ENCODE measurements at regions not wholly inside any gene's neighbourhood (a gene's known extent, or its start where the extent isn't known, plus 50 kb on each side); places are given as distances from the start of the nearest gene placed in this dataset.
"Not testable (repeated sequence)": the region's sequence is repeated elsewhere in the genome, so short reads cannot be mapped to it uniquely, and the experiment has no call there.

DNA sequence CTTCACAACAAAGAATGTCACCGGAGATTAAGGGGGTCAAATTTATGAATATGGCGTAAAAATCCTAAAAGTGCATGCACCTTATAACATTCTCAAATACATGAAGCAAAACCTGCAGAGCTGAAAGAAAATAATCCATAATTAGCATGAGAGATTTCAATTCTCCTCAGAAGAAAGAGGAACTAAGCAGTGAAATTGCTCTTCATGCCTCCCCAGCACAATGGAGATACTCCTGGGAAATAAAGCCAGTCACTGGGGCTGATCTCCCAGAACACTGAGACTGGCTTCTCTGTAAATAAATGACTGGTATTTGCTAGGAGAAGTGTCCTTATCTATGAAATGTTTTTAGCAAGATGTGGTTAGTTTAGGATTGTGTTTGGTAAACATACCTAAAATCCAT lies 68.1 kb downstream of the GOLGA6L6 start:
- DNase-seq (ENCODE audit: low read depth in 1 of 2, low spot score in 1 of 2); in situ Hi-C loops (cut with HindIII; ENCODE audit: low pct_unique_long_range_greater_than_20kb, low sequenced_read_pairs): not testable (repeated sequence)

DNA sequence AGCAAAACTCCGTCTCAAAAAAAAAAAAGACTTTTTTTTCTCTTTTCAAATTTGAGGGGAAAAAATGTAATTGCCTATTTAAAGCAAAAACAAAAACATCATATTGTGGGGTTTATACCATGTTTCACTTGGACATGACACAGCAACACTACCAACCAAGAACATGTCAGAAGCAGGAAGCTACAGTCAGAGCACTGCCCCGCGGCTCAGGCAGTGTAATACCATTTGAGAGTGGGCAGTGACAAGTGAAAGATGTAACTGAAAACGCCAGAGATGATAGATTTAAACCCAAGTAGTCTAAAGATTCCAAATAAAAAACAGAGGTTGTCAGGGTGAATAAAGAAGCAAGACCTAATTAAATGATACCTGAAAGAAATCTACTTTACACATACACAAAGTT lies 68.6 kb downstream of the GOLGA6L6 start:
- in situ Hi-C loops (cut with HindIII; ENCODE audit: low pct_unique_long_range_greater_than_20kb, low sequenced_read_pairs); DNase-seq (ENCODE audit: low read depth in 1 of 2, low spot score in 1 of 2): not testable (repeated sequence)

- DNase-seq (ENCODE audit: low read depth in 1 of 2, low spot score in 1 of 2); in situ Hi-C loops (cut with HindIII; ENCODE audit: low pct_unique_long_range_greater_than_20kb, low sequenced_read_pairs): not testable (repeated sequence)
These were observed 70.8 kb downstream of the GOLGA6L6 start for GRCh38 chr15:20470810-20471209.

- DNase-seq (ENCODE audit: low read depth in 1 of 2, low spot score in 1 of 2); in situ Hi-C loops (cut with HindIII; ENCODE audit: low pct_unique_long_range_greater_than_20kb, low sequenced_read_pairs): not testable (repeated sequence)
These were observed 100.5 kb downstream of the GOLGA6L6 start for GRCh38 chr15:20441138-20441537.

DNA sequence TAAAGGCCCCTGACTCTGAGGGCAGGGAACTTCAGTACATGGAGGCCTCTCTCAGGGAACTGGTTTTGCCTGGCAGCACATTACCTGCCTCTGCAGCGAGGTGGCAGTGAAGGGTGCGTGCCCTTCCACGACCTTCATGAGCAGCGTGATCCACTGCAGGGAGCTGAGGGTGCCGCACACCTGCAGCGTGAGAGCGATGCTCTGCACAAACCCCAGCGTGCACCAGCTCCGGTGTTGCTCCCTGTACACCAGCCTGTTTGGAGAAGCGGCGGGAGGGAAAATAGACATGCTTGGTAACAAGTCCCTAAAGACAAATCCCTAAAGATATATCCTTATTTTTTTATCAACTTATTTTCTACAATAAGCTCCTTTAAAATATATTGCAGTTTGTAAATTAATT lies 101.2 kb downstream of the GOLGA6L6 start:
- DNase-seq (ENCODE audit: low read depth in 1 of 2, low spot score in 1 of 2); in situ Hi-C loops (cut with HindIII; ENCODE audit: low pct_unique_long_range_greater_than_20kb, low sequenced_read_pairs): not testable (repeated sequence)

GRCh38 chr15:20439111-20439510 lies 102.5 kb downstream of the GOLGA6L6 start:
- DNase-seq (ENCODE audit: low read depth in 1 of 2, low spot score in 1 of 2); in situ Hi-C loops (cut with HindIII; ENCODE audit: low pct_unique_long_range_greater_than_20kb, low sequenced_read_pairs): not testable (repeated sequence)

GRCh38 chr15:20438255-20438654 lies 103.3 kb downstream of the GOLGA6L6 start:
- in situ Hi-C loops (cut with HindIII; ENCODE audit: low pct_unique_long_range_greater_than_20kb, low sequenced_read_pairs); DNase-seq (ENCODE audit: low read depth in 1 of 2, low spot score in 1 of 2): not testable (repeated sequence)

DNA sequence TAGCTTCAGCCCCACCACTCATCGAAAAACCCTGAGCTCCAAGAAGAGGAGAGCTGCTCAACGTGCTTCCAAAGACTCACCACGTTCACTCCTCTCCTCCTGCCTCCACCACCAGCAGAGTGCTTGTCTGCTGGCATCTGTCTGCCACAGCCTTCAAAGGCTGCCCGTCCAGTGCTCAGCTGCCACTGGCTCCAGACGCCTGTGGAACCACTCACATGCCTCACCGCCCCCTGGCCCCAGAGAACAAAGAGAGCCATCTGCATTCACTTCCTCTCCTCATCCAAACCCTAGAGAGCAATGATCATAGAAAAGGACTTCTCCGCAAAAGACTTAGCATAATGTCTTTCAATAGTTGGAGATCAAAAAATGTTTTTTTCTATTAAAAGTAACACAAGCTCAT lies 108.1 kb downstream of the GOLGA6L6 start:
- DNase-seq (ENCODE audit: low read depth in 1 of 2, low spot score in 1 of 2); in situ Hi-C loops (cut with HindIII; ENCODE audit: low pct_unique_long_range_greater_than_20kb, low sequenced_read_pairs): not testable (repeated sequence)

DNA sequence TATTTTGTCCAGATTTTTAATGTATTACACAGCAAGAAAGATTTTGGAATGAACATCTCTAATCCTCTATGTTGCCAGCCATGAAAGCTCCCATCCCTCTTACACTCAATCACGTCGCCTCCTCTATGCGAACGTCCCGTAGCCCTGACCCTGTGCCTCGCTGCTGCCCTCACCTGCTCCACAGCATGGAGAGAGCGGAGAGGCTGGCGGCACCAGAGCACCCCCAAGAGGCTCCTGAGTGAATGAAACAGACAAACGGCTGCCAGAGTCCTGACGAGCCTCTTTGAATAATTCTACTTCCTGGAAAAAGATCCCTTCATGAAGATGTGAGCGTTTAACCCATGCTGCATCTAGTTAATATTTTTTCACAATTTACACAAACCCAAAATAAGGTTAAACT lies 111.1 kb downstream of the GOLGA6L6 start:
- in situ Hi-C loops (cut with HindIII; ENCODE audit: low pct_unique_long_range_greater_than_20kb, low sequenced_read_pairs); DNase-seq (ENCODE audit: low read depth in 1 of 2, low spot score in 1 of 2): not testable (repeated sequence)

DNA sequence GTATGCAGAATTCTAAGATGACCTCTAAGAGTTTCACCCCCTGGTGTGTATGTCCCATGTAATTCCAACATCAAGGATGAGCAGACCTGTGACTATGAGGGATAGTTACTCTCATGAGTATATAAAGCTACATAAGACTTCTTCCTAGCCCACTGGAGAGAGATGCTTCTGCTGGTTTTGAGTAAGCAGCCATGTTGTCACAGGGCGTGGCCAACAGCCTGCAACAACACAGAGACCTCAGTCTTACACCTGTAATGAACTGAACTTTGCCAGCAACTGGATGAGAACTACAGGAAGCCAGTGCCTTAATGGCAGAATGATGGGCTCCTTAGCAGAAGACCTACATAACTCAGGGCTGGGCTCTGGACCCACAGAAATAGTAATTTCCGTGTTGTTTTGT lies 120.9 kb downstream of the GOLGA6L6 start:
- DNase-seq (ENCODE audit: low read depth in 1 of 2, low spot score in 1 of 2); in situ Hi-C loops (cut with HindIII; ENCODE audit: low pct_unique_long_range_greater_than_20kb, low sequenced_read_pairs): not testable (repeated sequence)

GRCh38 chr15:20416618-20417017 lies 125.0 kb downstream of the GOLGA6L6 start:
- in situ Hi-C loops (cut with HindIII; ENCODE audit: low pct_unique_long_range_greater_than_20kb, low sequenced_read_pairs); DNase-seq (ENCODE audit: low read depth in 1 of 2, low spot score in 1 of 2): not testable (repeated sequence)

GRCh38 chr15:20409667-20410198 lies 131.9 kb downstream of the GOLGA6L6 start:
- in situ Hi-C loops (cut with HindIII; ENCODE audit: low pct_unique_long_range_greater_than_20kb, low sequenced_read_pairs); DNase-seq (ENCODE audit: low read depth in 1 of 2, low spot score in 1 of 2): not testable (repeated sequence)

- in situ Hi-C loops (cut with HindIII; ENCODE audit: low pct_unique_long_range_greater_than_20kb, low sequenced_read_pairs) = no loop called here
- no peak for DNase-seq (ENCODE audit: low read depth in 1 of 2, low spot score in 1 of 2)
- TF ChIP-seq JUND (IDR thresholded peaks at IDR 0.05; ENCODE audit: low read depth) = no peak
These were observed 132.4 kb downstream of the GOLGA6L6 start for GRCh38 chr15:20409247-20409646.

- in situ Hi-C loops (cut with HindIII; ENCODE audit: low pct_unique_long_range_greater_than_20kb, low sequenced_read_pairs) = no loop called here
- no peak for TF ChIP-seq JUND (IDR thresholded peaks at IDR 0.05; ENCODE audit: low read depth)
- DNase-seq (ENCODE audit: low read depth in 1 of 2, low spot score in 1 of 2) = no peak
These were observed 134.0 kb downstream of the GOLGA6L6 start for GRCh38 chr15:20407553-20407952.

DNA sequence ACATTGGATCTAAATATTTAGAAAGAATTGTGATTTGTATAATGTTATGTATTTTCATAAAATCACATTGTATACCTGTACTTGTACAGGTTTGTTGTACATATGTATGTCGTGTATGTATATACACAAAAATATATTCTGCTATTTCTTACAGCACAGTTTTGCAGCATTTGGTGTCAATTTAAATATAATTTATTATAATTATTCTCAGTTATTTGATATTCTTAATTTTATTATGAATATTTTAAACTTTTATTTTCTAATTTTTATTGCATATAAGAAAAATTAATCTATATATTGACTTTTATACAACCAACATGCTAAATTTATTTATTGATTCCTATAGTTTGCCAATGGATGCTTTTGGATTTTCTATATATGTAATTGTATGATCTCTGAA lies 137.0 kb downstream of the GOLGA6L6 start:
- in situ Hi-C loops (cut with HindIII; ENCODE audit: low pct_unique_long_range_greater_than_20kb, low sequenced_read_pairs); DNase-seq (ENCODE audit: low read depth in 1 of 2, low spot score in 1 of 2): not testable (repeated sequence)

DNA sequence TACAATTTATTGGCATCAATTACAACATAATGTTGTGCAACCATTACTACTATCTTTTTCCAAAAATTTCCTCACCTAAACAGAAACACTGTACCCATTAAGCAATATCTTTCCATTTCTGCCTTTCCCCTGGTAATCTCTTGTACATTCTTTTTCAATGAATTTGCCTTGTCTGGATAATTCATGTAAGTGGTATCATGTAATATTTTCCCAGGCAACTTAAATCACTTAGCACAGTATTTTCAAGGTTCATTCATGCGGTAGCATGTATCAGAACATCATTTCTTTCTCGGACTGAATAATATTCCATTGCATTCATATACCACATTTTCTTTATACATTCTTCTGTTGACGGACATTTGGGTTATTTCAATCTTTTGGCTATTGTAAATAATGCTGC lies 139.0 kb downstream of the GOLGA6L6 start:
- in situ Hi-C loops (cut with HindIII; ENCODE audit: low pct_unique_long_range_greater_than_20kb, low sequenced_read_pairs); DNase-seq (ENCODE audit: low read depth in 1 of 2, low spot score in 1 of 2): not testable (repeated sequence)

- DNase-seq (ENCODE audit: low read depth in 1 of 2, low spot score in 1 of 2); in situ Hi-C loops (cut with HindIII; ENCODE audit: low pct_unique_long_range_greater_than_20kb, low sequenced_read_pairs): not testable (repeated sequence)
These were observed 140.5 kb downstream of the GOLGA6L6 start for GRCh38 chr15:20401058-20401457.

DNA sequence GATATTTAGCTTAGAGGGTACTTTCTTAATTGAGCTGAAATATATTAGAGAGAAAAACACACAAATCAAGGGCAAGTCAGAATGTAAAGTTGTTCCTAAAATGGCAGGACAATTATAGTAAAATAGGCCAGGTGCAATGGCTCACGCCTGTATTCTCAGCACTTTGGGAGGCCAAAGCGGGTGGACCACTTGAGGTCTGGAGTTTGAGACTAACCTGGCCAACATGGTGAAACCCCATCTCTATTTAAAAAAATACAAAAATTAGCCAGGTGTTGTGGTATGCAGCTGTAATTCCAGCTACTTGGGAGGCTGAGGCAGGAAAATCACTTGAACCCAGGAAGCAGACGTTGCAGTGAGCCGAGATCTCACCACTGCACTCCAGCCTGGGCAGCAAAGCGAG lies 142.9 kb downstream of the GOLGA6L6 start:
- DNase-seq (ENCODE audit: low read depth in 1 of 2, low spot score in 1 of 2); in situ Hi-C loops (cut with HindIII; ENCODE audit: low pct_unique_long_range_greater_than_20kb, low sequenced_read_pairs): not testable (repeated sequence)

DNA sequence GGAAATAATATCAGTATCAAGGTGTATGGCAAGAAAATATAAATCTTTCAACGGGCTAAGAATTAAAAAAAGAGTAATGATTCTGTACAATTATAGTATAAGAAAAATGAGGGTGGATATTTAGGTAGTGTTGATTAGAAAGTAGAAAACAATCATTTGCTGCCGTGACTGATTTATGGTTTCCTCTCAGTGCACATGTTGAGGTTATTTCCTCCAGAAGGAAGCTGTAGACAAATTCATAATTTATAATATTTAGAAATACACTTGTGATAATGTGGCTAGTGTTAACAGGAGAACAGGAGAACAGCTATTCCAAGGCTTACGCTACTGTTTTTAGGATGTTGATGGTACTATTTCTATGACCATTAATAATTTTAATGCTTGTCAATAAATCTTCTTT lies 153.4 kb downstream of the GOLGA6L6 start:
- DNase-seq (ENCODE audit: low read depth in 1 of 2, low spot score in 1 of 2); in situ Hi-C loops (cut with HindIII; ENCODE audit: low pct_unique_long_range_greater_than_20kb, low sequenced_read_pairs): not testable (repeated sequence)
